Breast epithelium (tissue), 3 donors: ENCODE measurements at regions not wholly inside any gene's neighbourhood (a gene's known extent, or its start where the extent isn't known, plus 50 kb on each side); places are given as distances from the start of the nearest gene placed in this dataset.

Experiments used
- POLR2AphosphoS5 ChIP-seq, 3 donors: sonication (generic); formaldehyde crosslinking; IDR thresholded peaks; one replicate each; pipeline ENCODE4 v1.6.1; 2017; ENCODE audit warnings: antibody characterized with exemption in 3 of 3
- TF ChIP-seq, protein P1 (sequence below), 3 donors: fragments of 450-650 bp; IDR thresholded peaks; one replicate each; pipeline ENCODE4 v1.5.1; 2016 to 2017; ENCODE audit warnings: antibody characterized with exemption in 3 of 3, mild to moderate bottlenecking in 3 of 3, moderate library complexity in 3 of 3

DNA sequence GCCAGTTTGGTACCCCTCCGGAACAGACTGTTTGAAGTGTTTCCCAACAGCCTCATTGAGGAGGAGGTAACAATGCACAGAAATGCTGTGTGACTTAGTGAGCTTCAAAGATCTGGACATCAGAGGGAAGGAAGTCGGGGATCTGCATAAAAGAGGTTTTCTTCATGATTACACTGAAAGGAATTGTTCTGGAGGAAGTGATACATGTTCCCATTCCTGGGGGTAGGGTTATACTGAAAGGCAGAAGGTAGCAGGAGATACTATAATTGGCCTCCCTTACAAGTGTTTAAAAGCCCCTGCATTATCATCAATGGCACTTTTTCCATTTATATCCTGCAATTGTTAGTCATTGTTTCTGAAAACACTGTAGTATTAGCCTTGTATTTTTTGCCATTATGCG, 94.0 kb upstream of the DKK2 start:
- no peak for TF ChIP-seq POLR2AphosphoS5 (IDR thresholded peaks at IDR 0.05)
- TF ChIP-seq, protein P1, sequence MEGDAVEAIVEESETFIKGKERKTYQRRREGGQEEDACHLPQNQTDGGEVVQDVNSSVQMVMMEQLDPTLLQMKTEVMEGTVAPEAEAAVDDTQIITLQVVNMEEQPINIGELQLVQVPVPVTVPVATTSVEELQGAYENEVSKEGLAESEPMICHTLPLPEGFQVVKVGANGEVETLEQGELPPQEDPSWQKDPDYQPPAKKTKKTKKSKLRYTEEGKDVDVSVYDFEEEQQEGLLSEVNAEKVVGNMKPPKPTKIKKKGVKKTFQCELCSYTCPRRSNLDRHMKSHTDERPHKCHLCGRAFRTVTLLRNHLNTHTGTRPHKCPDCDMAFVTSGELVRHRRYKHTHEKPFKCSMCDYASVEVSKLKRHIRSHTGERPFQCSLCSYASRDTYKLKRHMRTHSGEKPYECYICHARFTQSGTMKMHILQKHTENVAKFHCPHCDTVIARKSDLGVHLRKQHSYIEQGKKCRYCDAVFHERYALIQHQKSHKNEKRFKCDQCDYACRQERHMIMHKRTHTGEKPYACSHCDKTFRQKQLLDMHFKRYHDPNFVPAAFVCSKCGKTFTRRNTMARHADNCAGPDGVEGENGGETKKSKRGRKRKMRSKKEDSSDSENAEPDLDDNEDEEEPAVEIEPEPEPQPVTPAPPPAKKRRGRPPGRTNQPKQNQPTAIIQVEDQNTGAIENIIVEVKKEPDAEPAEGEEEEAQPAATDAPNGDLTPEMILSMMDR (IDR thresholded peaks at IDR 0.05): no peak
